22Rv1 (cell line): ENCODE measurements at regions not wholly inside any gene's neighbourhood (a gene's known extent, or its start where the extent isn't known, plus 50 kb on each side); places are given as distances from the start of the nearest gene placed in this dataset.

Experiments used
- CTCF ChIP-seq: fragments of 450-650 bp; IDR thresholded peaks from 2 replicates; pipeline ENCODE4 v1.5.1; 2017; ENCODE audit warnings: mild to moderate bottlenecking
- ZFX ChIP-seq: fragments of 450-650 bp; IDR thresholded peaks from 2 replicates; pipeline ENCODE4 v1.6.1; 2017; ENCODE audit warnings: antibody characterized with exemption, borderline replicate concordance

- TF ChIP-seq CTCF = no peak
- no peak for TF ChIP-seq ZFX
Observed at GRCh38 chr9:36729906-36730305, 157.2 kb downstream of the MELK start.
